ENCODE measurements at regions not wholly inside any gene's neighbourhood (a gene's known extent, or its start where the extent isn't known, plus 50 kb on each side); places are given as distances from the start of the nearest gene placed in this dataset.

- H3K9me3 ChIP-seq (ENCODE audit: control insufficient read depth in 5 of 5, low read length in 5 of 5) = no peaks in the 10 kb centered on the region
- H3K36me3 ChIP-seq (ENCODE audit: control insufficient read depth in 5 of 5, insufficient read depth in 5 of 5, low read length in 5 of 5) = no peaks in the 10 kb centered on the region
- no peaks in the 10 kb centered on the region for H3K4me1 ChIP-seq (ENCODE audit: control insufficient read depth in 5 of 5, insufficient read depth in 5 of 5, low read length in 5 of 5)
- no peaks in the 10 kb centered on the region for H3K27me3 ChIP-seq (ENCODE audit: control insufficient read depth in 5 of 5, insufficient read depth in 4 of 5, low read length in 5 of 5)
- no peak overlapping the region for H3K27ac ChIP-seq (ENCODE audit: low read depth, low read length)
- no peak overlapping the region for H3K4me3 ChIP-seq (ENCODE audit: low read depth in 1 of 5, low read length in 5 of 5)
- H3K9ac ChIP-seq (ENCODE audit: low read length in 5 of 5) = no peak overlapping the region
These were observed 388.4 kb upstream of the SPOCK3 start for GRCh38 chr4:167622481-167623240.

- no peak overlapping the region for H3K9ac ChIP-seq (ENCODE audit: low read length in 5 of 5)
- no peaks in the 10 kb centered on the region for H3K27me3 ChIP-seq (ENCODE audit: control insufficient read depth in 5 of 5, insufficient read depth in 4 of 5, low read length in 5 of 5)
- no peak overlapping the region for H3K27ac ChIP-seq (ENCODE audit: low read depth, low read length)
- no peaks in the 10 kb centered on the region for H3K36me3 ChIP-seq (ENCODE audit: control insufficient read depth in 5 of 5, insufficient read depth in 5 of 5, low read length in 5 of 5)
- H3K4me3 ChIP-seq (ENCODE audit: low read depth in 1 of 5, low read length in 5 of 5) = no peak overlapping the region
- no peaks in the 10 kb centered on the region for H3K9me3 ChIP-seq (ENCODE audit: control insufficient read depth in 5 of 5, low read length in 5 of 5)
- no peaks in the 10 kb centered on the region for H3K4me1 ChIP-seq (ENCODE audit: control insufficient read depth in 5 of 5, insufficient read depth in 5 of 5, low read length in 5 of 5)
These were observed 388.9 kb upstream of the SPOCK3 start for GRCh38 chr4:167623241-167623572.

GRCh38 chr4:167629272-167629671 lies 395.0 kb upstream of the SPOCK3 start:
- Histone ChIP-seq H3K27me3 (ENCODE audit: control insufficient read depth in 5 of 5, insufficient read depth in 4 of 5, low read length in 5 of 5) (no peaks in the 10 kb centered on the region), H3K4me3 (ENCODE audit: low read depth in 1 of 5, low read length in 5 of 5) (no peak overlapping the region), H3K27ac (ENCODE audit: low read depth, low read length) (no peak overlapping the region), H3K9me3 (ENCODE audit: control insufficient read depth in 5 of 5, low read length in 5 of 5) (peaks cover 0 to 3% (median 0%) of the 10 kb centered on the region in 5 donors), H3K36me3 (ENCODE audit: control insufficient read depth in 5 of 5, insufficient read depth in 5 of 5, low read length in 5 of 5) (no peaks in the 10 kb centered on the region), H3K9ac (ENCODE audit: low read length in 5 of 5) (no peak overlapping the region), H3K4me1 (ENCODE audit: control insufficient read depth in 5 of 5, insufficient read depth in 5 of 5, low read length in 5 of 5) (no peaks in the 10 kb centered on the region)

- Histone ChIP-seq H3K9ac (ENCODE audit: low read length in 5 of 5) (no peak overlapping the region), H3K9me3 (ENCODE audit: control insufficient read depth in 5 of 5, low read length in 5 of 5) (no peaks in the 10 kb centered on the region), H3K27me3 (ENCODE audit: control insufficient read depth in 5 of 5, insufficient read depth in 4 of 5, low read length in 5 of 5) (no peaks in the 10 kb centered on the region), H3K36me3 (ENCODE audit: control insufficient read depth in 5 of 5, insufficient read depth in 5 of 5, low read length in 5 of 5) (no peaks in the 10 kb centered on the region), H3K27ac (ENCODE audit: low read depth, low read length) (no peak overlapping the region), H3K4me3 (ENCODE audit: low read depth in 1 of 5, low read length in 5 of 5) (no peak overlapping the region), H3K4me1 (ENCODE audit: control insufficient read depth in 5 of 5, insufficient read depth in 5 of 5, low read length in 5 of 5) (no peaks in the 10 kb centered on the region)
These were observed 408.0 kb upstream of the SPOCK3 start for GRCh38 chr4:167642250-167642649.

- no peaks in the 10 kb centered on the region for H3K27me3 ChIP-seq (ENCODE audit: control insufficient read depth in 5 of 5, insufficient read depth in 4 of 5, low read length in 5 of 5)
- no peak overlapping the region for H3K4me3 ChIP-seq (ENCODE audit: low read depth in 1 of 5, low read length in 5 of 5)
- peaks cover 0 to 2% (median 0%) of the 10 kb centered on the region in 5 donors for H3K9me3 ChIP-seq (ENCODE audit: control insufficient read depth in 5 of 5, low read length in 5 of 5)
- H3K9ac ChIP-seq (ENCODE audit: low read length in 5 of 5) = no peak overlapping the region
- no peaks in the 10 kb centered on the region for H3K4me1 ChIP-seq (ENCODE audit: control insufficient read depth in 5 of 5, insufficient read depth in 5 of 5, low read length in 5 of 5)
- no peaks in the 10 kb centered on the region for H3K36me3 ChIP-seq (ENCODE audit: control insufficient read depth in 5 of 5, insufficient read depth in 5 of 5, low read length in 5 of 5)
- no peak overlapping the region for H3K27ac ChIP-seq (ENCODE audit: low read depth, low read length)
These were observed 411.1 kb upstream of the SPOCK3 start for GRCh38 chr4:167645358-167645757.

GRCh38 chr4:167652267-167652666 lies 418.0 kb upstream of the SPOCK3 start:
- Histone ChIP-seq H3K4me3 (ENCODE audit: low read depth in 1 of 5, low read length in 5 of 5) (no peak overlapping the region), H3K27ac (ENCODE audit: low read depth, low read length) (no peak overlapping the region), H3K9ac (ENCODE audit: low read length in 5 of 5) (no peak overlapping the region), H3K27me3 (ENCODE audit: control insufficient read depth in 5 of 5, insufficient read depth in 4 of 5, low read length in 5 of 5) (no peaks in the 10 kb centered on the region), H3K9me3 (ENCODE audit: control insufficient read depth in 5 of 5, low read length in 5 of 5) (peaks cover 0 to 9% (median 4%) of the 10 kb centered on the region in 5 donors), H3K36me3 (ENCODE audit: control insufficient read depth in 5 of 5, insufficient read depth in 5 of 5, low read length in 5 of 5) (no peaks in the 10 kb centered on the region), H3K4me1 (ENCODE audit: control insufficient read depth in 5 of 5, insufficient read depth in 5 of 5, low read length in 5 of 5) (no peaks in the 10 kb centered on the region)

DNA sequence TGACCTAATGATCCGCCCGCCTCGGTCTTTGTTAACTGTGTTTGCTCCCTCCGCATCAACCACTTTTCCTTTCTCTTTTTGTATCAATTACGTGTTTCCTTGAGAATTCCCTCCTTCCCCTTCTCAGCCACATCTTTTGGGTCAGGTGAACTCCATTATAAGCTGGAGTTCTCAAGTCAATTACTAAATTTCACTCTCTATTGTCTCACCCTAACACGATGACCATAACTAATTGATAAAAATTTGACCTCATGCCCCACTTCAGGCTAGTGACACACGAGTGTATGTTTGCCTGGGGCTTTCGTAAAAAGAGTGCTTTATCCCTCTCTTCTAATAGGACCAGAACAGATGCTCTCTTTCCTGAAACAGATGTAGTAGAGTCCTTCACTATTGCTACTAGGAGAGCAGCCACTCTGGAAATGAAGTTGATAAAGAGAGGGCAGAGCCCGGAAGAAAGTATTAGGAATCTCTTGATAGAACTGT lies 403.6 kb upstream of the ANXA10 start:
- Histone ChIP-seq H3K4me3 (ENCODE audit: low read depth in 1 of 5, low read length in 5 of 5) (no peak overlapping the region), H3K4me1 (ENCODE audit: control insufficient read depth in 5 of 5, insufficient read depth in 5 of 5, low read length in 5 of 5) (no peaks in the 10 kb centered on the region), H3K27ac (ENCODE audit: low read depth, low read length) (no peak overlapping the region), H3K9me3 (ENCODE audit: control insufficient read depth in 5 of 5, low read length in 5 of 5) (no peaks in the 10 kb centered on the region), H3K9ac (ENCODE audit: low read length in 5 of 5) (no peak overlapping the region), H3K27me3 (ENCODE audit: control insufficient read depth in 5 of 5, insufficient read depth in 4 of 5, low read length in 5 of 5) (no peaks in the 10 kb centered on the region), H3K36me3 (ENCODE audit: control insufficient read depth in 5 of 5, insufficient read depth in 5 of 5, low read length in 5 of 5) (no peaks in the 10 kb centered on the region)

DNA sequence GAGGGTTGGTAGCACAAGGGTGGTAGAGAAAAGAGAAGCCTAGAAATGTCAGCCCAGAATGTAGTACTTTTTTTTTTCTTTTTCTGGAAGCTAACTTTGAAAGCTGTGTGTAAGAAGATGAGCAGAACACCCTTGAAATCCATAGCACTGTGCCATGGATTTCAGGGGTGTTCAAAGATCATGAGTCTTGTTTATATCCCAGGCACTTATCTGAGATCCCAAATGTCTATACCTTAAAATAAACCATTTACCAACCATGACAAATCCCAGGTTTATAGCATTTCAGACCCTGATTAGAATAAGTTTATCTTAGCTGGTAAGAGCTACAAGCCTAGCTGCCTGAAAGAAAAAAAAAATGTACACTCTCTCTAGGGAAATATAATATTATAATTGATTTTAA lies 389.9 kb upstream of the ANXA10 start:
- Histone ChIP-seq H3K36me3 (ENCODE audit: control insufficient read depth in 5 of 5, insufficient read depth in 5 of 5, low read length in 5 of 5) (no peaks in the 10 kb centered on the region), H3K9me3 (ENCODE audit: control insufficient read depth in 5 of 5, low read length in 5 of 5) (no peaks in the 10 kb centered on the region), H3K4me3 (ENCODE audit: low read depth in 1 of 5, low read length in 5 of 5) (no peak overlapping the region), H3K27ac (ENCODE audit: low read depth, low read length) (no peak overlapping the region), H3K27me3 (ENCODE audit: control insufficient read depth in 5 of 5, insufficient read depth in 4 of 5, low read length in 5 of 5) (no peaks in the 10 kb centered on the region), H3K9ac (ENCODE audit: low read length in 5 of 5) (no peak overlapping the region), H3K4me1 (ENCODE audit: control insufficient read depth in 5 of 5, insufficient read depth in 5 of 5, low read length in 5 of 5) (no peaks in the 10 kb centered on the region)

GRCh38 chr4:167711517-167711916 lies 380.8 kb upstream of the ANXA10 start:
- H3K36me3 ChIP-seq (ENCODE audit: control insufficient read depth in 5 of 5, insufficient read depth in 5 of 5, low read length in 5 of 5) = no peaks in the 10 kb centered on the region
- H3K9me3 ChIP-seq (ENCODE audit: control insufficient read depth in 5 of 5, low read length in 5 of 5) = no peaks in the 10 kb centered on the region
- no peaks in the 10 kb centered on the region for H3K27me3 ChIP-seq (ENCODE audit: control insufficient read depth in 5 of 5, insufficient read depth in 4 of 5, low read length in 5 of 5)
- no peak overlapping the region for H3K9ac ChIP-seq (ENCODE audit: low read length in 5 of 5)
- H3K4me3 ChIP-seq (ENCODE audit: low read depth in 1 of 5, low read length in 5 of 5) = no peak overlapping the region
- H3K4me1 ChIP-seq (ENCODE audit: control insufficient read depth in 5 of 5, insufficient read depth in 5 of 5, low read length in 5 of 5) = no peaks in the 10 kb centered on the region
- H3K27ac ChIP-seq (ENCODE audit: low read depth, low read length) = no peak overlapping the region

GRCh38 chr4:167713756-167714155 lies 378.6 kb upstream of the ANXA10 start:
- H3K27ac ChIP-seq (ENCODE audit: low read depth, low read length) = no peak overlapping the region
- no peak overlapping the region for H3K4me3 ChIP-seq (ENCODE audit: low read depth in 1 of 5, low read length in 5 of 5)
- H3K36me3 ChIP-seq (ENCODE audit: control insufficient read depth in 5 of 5, insufficient read depth in 5 of 5, low read length in 5 of 5) = no peaks in the 10 kb centered on the region
- H3K9me3 ChIP-seq (ENCODE audit: control insufficient read depth in 5 of 5, low read length in 5 of 5) = no peaks in the 10 kb centered on the region
- H3K9ac ChIP-seq (ENCODE audit: low read length in 5 of 5) = no peak overlapping the region
- H3K4me1 ChIP-seq (ENCODE audit: control insufficient read depth in 5 of 5, insufficient read depth in 5 of 5, low read length in 5 of 5) = no peaks in the 10 kb centered on the region
- no peaks in the 10 kb centered on the region for H3K27me3 ChIP-seq (ENCODE audit: control insufficient read depth in 5 of 5, insufficient read depth in 4 of 5, low read length in 5 of 5)

Data from subcutaneous abdominal adipose tissue (tissue), 5 donors.